DND-41 (cell line): ENCODE measurements at regions not wholly inside any gene's neighbourhood (a gene's known extent, or its start where the extent isn't known, plus 50 kb on each side); places are given as distances from the start of the nearest gene placed in this dataset.

Source experiments
- ATAC-seq: fragments of 200-7000 bp; cut with Tn5 transposase; 3 replicates; pipeline ENCODE4 v1.9.1; 2021; ENCODE audit warnings: low read depth; ENCODE audit not compliant: insufficient read depth
- DNase-seq: peaks from one replicate; pipeline ENCODE4 v3.0.0-alpha.2; 2020
- H2AFZ ChIP-seq: 2 replicates; pipeline ENCODE4 v1.6.0; 2012; ENCODE audit warnings: low read depth, low read length
- H3K27ac ChIP-seq: 2 replicates; pipeline ENCODE4 v1.5.1; 2012; ENCODE audit warnings: low read length, inconsistent platforms
- H3K27me3 ChIP-seq: fragments of 200-600 bp; sonication (generic); 2 replicates; pipeline ENCODE4 v1.6.0; 2012; ENCODE audit warnings: low read length, mild to moderate bottlenecking, inconsistent platforms; ENCODE audit not compliant: insufficient read depth, poor library complexity
- H3K36me3 ChIP-seq: 2 replicates; pipeline ENCODE4 v1.5.1; 2012; ENCODE audit warnings: low read length, inconsistent platforms; ENCODE audit not compliant: insufficient read depth
- H3K4me1 ChIP-seq: 2 replicates; pipeline ENCODE4 v1.5.1; 2012; ENCODE audit warnings: mild to moderate bottlenecking, low read length; ENCODE audit not compliant: insufficient read depth
- H3K4me2 ChIP-seq: 2 replicates; pipeline ENCODE4 v1.6.0; 2012; ENCODE audit warnings: mild to moderate bottlenecking, moderate library complexity, low read length, inconsistent platforms; ENCODE audit not compliant: insufficient read depth
- H3K4me3 ChIP-seq, 2 experiments: fragments of 200-600 bp in 1 of 2; shearing (Covaris generic) in 1 of 2; 2 replicates each; pipeline ENCODE4 v1.5.1; 2012 to 2016; ENCODE audit warnings: inconsistent platforms in 2 of 2, low read length in 2 of 2, mild to moderate bottlenecking in 2 of 2, low read depth in 1 of 2, moderate library complexity in 1 of 2
- H3K79me2 ChIP-seq: 2 replicates; pipeline ENCODE4 v1.6.0; 2012; ENCODE audit warnings: low read length, inconsistent platforms; ENCODE audit not compliant: insufficient read depth
- H3K9ac ChIP-seq: 2 replicates; pipeline ENCODE4 v1.6.0; 2012; ENCODE audit warnings: low read depth, mild to moderate bottlenecking, inconsistent platforms, low read length, moderate library complexity
- H3K9me3 ChIP-seq: 2 replicates; pipeline ENCODE4 v1.5.1; 2012; ENCODE audit warnings: low read length, moderate library complexity, mild to moderate bottlenecking, inconsistent platforms; ENCODE audit not compliant: insufficient read depth, severe bottlenecking
- H4K20me1 ChIP-seq: 2 replicates; pipeline ENCODE4 v1.6.0; 2012; ENCODE audit warnings: low read length; ENCODE audit not compliant: insufficient read depth
- CTCF ChIP-seq: IDR thresholded peaks from 2 replicates; pipeline ENCODE4 v1.5.1; 2012; ENCODE audit warnings: borderline replicate concordance, low read length, moderate library complexity, mild to moderate bottlenecking; ENCODE audit not compliant: poor library complexity, severe bottlenecking; ENCODE audit errors: extremely low read depth
- EZH2 ChIP-seq: IDR thresholded peaks from 3 replicates; pipeline ENCODE4 v1.6.1; 2012; ENCODE audit warnings: borderline replicate concordance, low read depth, mild to moderate bottlenecking, moderate library complexity, low read length, inconsistent platforms; ENCODE audit not compliant: severe bottlenecking

- H3K4me1 ChIP-seq, result no peaks in the 10 kb centered on the region
- no peak overlapping the region for H2AFZ ChIP-seq
- H3K27ac ChIP-seq, result no peak overlapping the region
- no peaks in the 10 kb centered on the region for H3K27me3 ChIP-seq
- no peaks in the 10 kb centered on the region for H4K20me1 ChIP-seq
- H3K9ac ChIP-seq, result no peak overlapping the region
- no peak for TF ChIP-seq CTCF
- no peak for TF ChIP-seq EZH2
- DNase-seq (no peak), ATAC-seq (no peak)
- no peaks in the 10 kb centered on the region for H3K9me3 ChIP-seq
- H3K4me3 ChIP-seq, result no peak overlapping the region
- no peak overlapping the region for H3K4me2 ChIP-seq
- no peaks in the 10 kb centered on the region for H3K36me3 ChIP-seq
- no peaks in the 10 kb centered on the region for H3K79me2 ChIP-seq
These were observed 459.3 kb downstream of the BRD1 start for GRCh38 chr22:49368221-49368975.

- Histone ChIP-seq H3K79me2 (no peaks in the 10 kb centered on the region), H2AFZ (no peak overlapping the region), H4K20me1 (no peaks in the 10 kb centered on the region), H3K27ac (no peak overlapping the region), H3K9me3 (no peaks in the 10 kb centered on the region), H3K9ac (no peak overlapping the region), H3K4me3 (no peak overlapping the region), H3K36me3 (no peaks in the 10 kb centered on the region), H3K27me3 (no peaks in the 10 kb centered on the region), H3K4me2 (no peak overlapping the region), H3K4me1 (no peaks in the 10 kb centered on the region)
- TF ChIP-seq CTCF (no peak), EZH2 (no peak)
- ATAC-seq (no peak), DNase-seq (no peak)
These were observed 460.5 kb downstream of the BRD1 start for GRCh38 chr22:49367041-49367697.

- Histone ChIP-seq H3K4me1 (no peaks in the 10 kb centered on the region), H2AFZ (no peak overlapping the region), H3K4me3 (no peak overlapping the region), H3K9me3 (no peaks in the 10 kb centered on the region), H3K27me3 (no peaks in the 10 kb centered on the region), H3K36me3 (no peaks in the 10 kb centered on the region), H3K79me2 (no peaks in the 10 kb centered on the region), H3K9ac (no peak overlapping the region), H4K20me1 (no peaks in the 10 kb centered on the region), H3K27ac (no peak overlapping the region), H3K4me2 (no peak overlapping the region)
- ATAC-seq, result no peak
- TF ChIP-seq EZH2 (no peak), CTCF (no peak)
- DNase-seq, result no peak
These were observed 461.2 kb downstream of the BRD1 start for GRCh38 chr22:49366437-49366836.
